SU-DHL-6 (cell line): ENCODE measurements at regions not wholly inside any gene's neighbourhood (a gene's known extent, or its start where the extent isn't known, plus 50 kb on each side); places are given as distances from the start of the nearest gene placed in this dataset.

Experiments used
- EZH2phosphoT487 ChIP-seq: fragments of 200-600 bp; sonication (generic), shearing (Covaris generic); conservative IDR thresholded peaks from 2 replicates; pipeline ENCODE4 v1.6.1; 2018; ENCODE audit warnings: mild to moderate bottlenecking, antibody characterized with exemption, low read length, moderate library complexity, mixed read lengths
- TF ChIP-seq, protein P1 (sequence below): fragments of 200-600 bp; sonication (generic); IDR thresholded peaks from one replicate; pipeline ENCODE4 v1.5.1; 2017; ENCODE audit warnings: antibody characterized with exemption, mild to moderate bottlenecking, low read length, moderate library complexity; ENCODE audit not compliant: insufficient read depth, poor library complexity, severe bottlenecking

DNA sequence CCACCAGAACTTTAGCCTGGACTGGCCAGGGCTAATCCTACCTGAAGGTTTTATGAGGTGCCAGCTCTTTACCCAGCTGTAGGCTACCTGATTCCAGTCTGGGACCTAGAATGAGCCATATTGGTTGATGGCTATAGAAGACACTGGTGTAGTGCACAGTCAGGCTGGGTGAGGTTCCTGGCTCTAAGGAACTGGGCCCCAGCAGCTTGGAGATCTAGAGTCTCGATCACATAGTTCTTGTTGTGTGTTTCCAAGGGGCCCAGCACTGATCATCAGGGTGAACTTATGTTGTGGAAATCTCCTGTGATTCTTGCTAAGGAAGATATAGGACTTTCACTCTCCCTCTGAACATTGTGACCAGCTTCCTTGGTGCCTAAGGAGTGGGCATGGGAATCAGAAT is 236.3 kb downstream of the ZNF536 start:
- TF ChIP-seq, protein P1, sequence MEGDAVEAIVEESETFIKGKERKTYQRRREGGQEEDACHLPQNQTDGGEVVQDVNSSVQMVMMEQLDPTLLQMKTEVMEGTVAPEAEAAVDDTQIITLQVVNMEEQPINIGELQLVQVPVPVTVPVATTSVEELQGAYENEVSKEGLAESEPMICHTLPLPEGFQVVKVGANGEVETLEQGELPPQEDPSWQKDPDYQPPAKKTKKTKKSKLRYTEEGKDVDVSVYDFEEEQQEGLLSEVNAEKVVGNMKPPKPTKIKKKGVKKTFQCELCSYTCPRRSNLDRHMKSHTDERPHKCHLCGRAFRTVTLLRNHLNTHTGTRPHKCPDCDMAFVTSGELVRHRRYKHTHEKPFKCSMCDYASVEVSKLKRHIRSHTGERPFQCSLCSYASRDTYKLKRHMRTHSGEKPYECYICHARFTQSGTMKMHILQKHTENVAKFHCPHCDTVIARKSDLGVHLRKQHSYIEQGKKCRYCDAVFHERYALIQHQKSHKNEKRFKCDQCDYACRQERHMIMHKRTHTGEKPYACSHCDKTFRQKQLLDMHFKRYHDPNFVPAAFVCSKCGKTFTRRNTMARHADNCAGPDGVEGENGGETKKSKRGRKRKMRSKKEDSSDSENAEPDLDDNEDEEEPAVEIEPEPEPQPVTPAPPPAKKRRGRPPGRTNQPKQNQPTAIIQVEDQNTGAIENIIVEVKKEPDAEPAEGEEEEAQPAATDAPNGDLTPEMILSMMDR = no peak
- no peak for TF ChIP-seq EZH2phosphoT487
